Keratinocyte (primary cell): ENCODE measurements at regions not wholly inside any gene's neighbourhood (a gene's known extent, or its start where the extent isn't known, plus 50 kb on each side); places are given as distances from the start of the nearest gene placed in this dataset.

ENCODE experiments used
- CTCF ChIP-seq, 3 experiments: IDR thresholded peaks in 1 of 3; conservative IDR thresholded peaks in 1 of 3; optimal IDR thresholded peaks in 1 of 3; 2 replicates in 2 of 3; 3 replicates in 1 of 3; pipeline versions ENCODE3 to v1.5.1; 2011; ENCODE audit warnings: low read length in 3 of 3, mild to moderate bottlenecking in 3 of 3, moderate library complexity in 2 of 3, control low read depth in 1 of 3, inconsistent platforms in 1 of 3; ENCODE audit not compliant: insufficient read depth in 2 of 3; ENCODE audit errors: extremely low read depth in 1 of 3
- EZH2 ChIP-seq: IDR thresholded peaks from one replicate; pipeline ENCODE4 v1.6.1; 2012; ENCODE audit warnings: inconsistent platforms, mild to moderate bottlenecking, low read length, moderate library complexity

GRCh38 chr3:14278265-14278798 is 99.7 kb downstream of the LSM3 start:
- TF ChIP-seq CTCF (optimal IDR thresholded peaks at IDR 0.05 in 1 of 3, IDR thresholded peaks at IDR 0.05 in 1 of 3, conservative IDR thresholded peaks at IDR 0.05 in 1 of 3; ENCODE audit: extremely low read depth in 1 of 3, insufficient read depth in 2 of 3, low read length in 3 of 3) (no peak), EZH2 (no peak)
